Motor neuron (in vitro differentiated cells): ENCODE measurements at regions not wholly inside any gene's neighbourhood (a gene's known extent, or its start where the extent isn't known, plus 50 kb on each side); places are given as distances from the start of the nearest gene placed in this dataset.
A peak's percentile ranks its signal among the peaks of the same experiment; 100 is the strongest.

Experiments used
- ATAC-seq, 8 experiments: fragments of 200-7000 bp; cut with Tn5 transposase; replicated peaks in 6 of 8; 2 replicates each; pipeline ENCODE4 v1.8.0; 2021; ENCODE audit warnings: mild to moderate bottlenecking in 8 of 8, moderate library complexity in 8 of 8
- H3K27ac ChIP-seq, 2 donors: fragments of 250-450 bp; sonication (Bioruptor Pico); 2 replicates each; pipeline ENCODE4 v1.9.0; 2021; ENCODE audit warnings: antibody characterized with exemption in 2 of 2, mild to moderate bottlenecking in 2 of 2, moderate library complexity in 1 of 2
- H3K4me1 ChIP-seq, 2 donors: fragments of 250-450 bp; sonication (Bioruptor Pico); replicated peaks in 1 of 2; 2 replicates each; pipeline ENCODE4 v1.6.1; 2021; ENCODE audit warnings: antibody characterized with exemption in 2 of 2, mild to moderate bottlenecking in 2 of 2, moderate library complexity in 1 of 2
- H3K4me3 ChIP-seq, 5 donors: fragments of 250-450 bp; sonication (Bioruptor Pico); 2 replicates each; pipeline ENCODE4 v1.9.0; 2021; ENCODE audit warnings: antibody characterized with exemption in 5 of 5, mild to moderate bottlenecking in 5 of 5, moderate library complexity in 4 of 5
- WGBS, 10 experiments: fragments of 450-650 bp; shearing (Covaris generic); methylation state at CpG; one replicate each; pipeline ENCODE4 v1.0.0; 2022; 5-methylcytosine and 5-hydroxymethylcytosine counted together
- in situ Hi-C, 9 experiments: fragments of 400-800 bp; cut with MboI; loops; one replicate each; pipeline ENCODE4 v1.15.0; 2021; ENCODE audit warnings: low sequenced_read_pairs in 9 of 9, low pct_unique_long_range_greater_than_20kb in 2 of 9; ENCODE audit not compliant: unreplicated experiment in 9 of 9

GRCh38 chr14:96931751-96932150 is 134.6 kb downstream of the VRK1 start:
- in situ Hi-C loops, result loop anchor here in 1 of 9 experiments (25.0 kb wide), 1 partner anchor 144 kb away; the partner anchor contains the start of gene VRK1
- no peak overlapping the region for H3K4me3 ChIP-seq
- WGBS, 10 experiments, result 91 to 100% (median 100%) methylated on average over 1 to 9 of the region's 17 CpGs; no CpG with 5 or more reads in 3 of the 10 experiments
- ATAC-seq, result no peak
- peaks cover 4 to 9% of the 10 kb centered on the region in 2 donors for H3K4me1 ChIP-seq
- H3K27ac ChIP-seq, result no peak overlapping the region

GRCh38 chr14:96934638-96935330 is 137.6 kb downstream of the VRK1 start:
- in situ Hi-C loops, result loop anchor here in 1 of 9 experiments (25.0 kb wide), 1 partner anchor 147 kb away; the partner anchor contains the start of gene VRK1
- 50 to 89% (median 65%) methylated on average over 1 to 9 of the region's 13 CpGs; no CpG with 5 or more reads in 1 of the 10 experiments for WGBS, 10 experiments
- Histone ChIP-seq H3K27ac (peak overlapping the region in 1 of 2 donors; percentile 16), H3K4me1 (peaks cover 4 to 9% of the 10 kb centered on the region in 2 donors), H3K4me3 (no peak overlapping the region)
- ATAC-seq, result peak in 1 of 8 experiments; percentile 57

GRCh38 chr14:96938946-96939345 is 141.8 kb downstream of the VRK1 start:
- H3K4me3 ChIP-seq, result no peak overlapping the region
- no peak for ATAC-seq
- 29 to 100% (median 77%) methylated on average over 1 to 7 of the region's 7 CpGs; no CpG with 5 or more reads in 1 of the 10 experiments for WGBS, 10 experiments
- peaks cover 9 to 18% of the 10 kb centered on the region in 2 donors for H3K4me1 ChIP-seq
- no peak overlapping the region for H3K27ac ChIP-seq
- in situ Hi-C loops, result loop anchor here in 1 of 9 experiments (25.0 kb wide), 1 partner anchor 152 kb away; the partner anchor contains the start of gene VRK1

- peak in 1 of 8 experiments; percentile 39 for ATAC-seq
- Histone ChIP-seq H3K4me1 (peaks cover 9 to 11% of the 10 kb centered on the region in 2 donors), H3K4me3 (no peak overlapping the region), H3K27ac (no peak overlapping the region)
- 11 to 67% (median 40%) methylated on average over 1 to 3 of the region's 3 CpGs; no CpG with 5 or more reads in 6 of the 10 experiments for WGBS, 10 experiments
- in situ Hi-C loops, result loop anchor here in 1 of 9 experiments (25.0 kb wide), 1 partner anchor 153 kb away; the partner anchor contains the start of gene VRK1
Observed at GRCh38 chr14:96940009-96940408, 142.8 kb downstream of the VRK1 start.

GRCh38 chr14:96944297-96944696 is 147.1 kb downstream of the VRK1 start:
- Histone ChIP-seq H3K4me3 (no peak overlapping the region), H3K27ac (no peak overlapping the region), H3K4me1 (peaks cover 9% of the 10 kb centered on the region in 2 donors)
- 0 to 72% (median 40%) methylated on average over 1 to 5 of the region's 6 CpGs; no CpG with 5 or more reads in 5 of the 10 experiments for WGBS, 10 experiments
- no peak for ATAC-seq
- in situ Hi-C loops, result loop anchor here in 1 of 9 experiments (25.0 kb wide), 1 partner anchor 157 kb away; the partner anchor contains the start of gene VRK1

GRCh38 chr14:96945721-96946120 is 148.5 kb downstream of the VRK1 start:
- WGBS, 10 experiments, result 58 to 100% (median 85%) methylated on average over 1 to 7 of the region's 7 CpGs; no CpG with 5 or more reads in 1 of the 10 experiments
- no peak overlapping the region for H3K4me3 ChIP-seq
- peaks cover 9% of the 10 kb centered on the region in 2 donors for H3K4me1 ChIP-seq
- no peak overlapping the region for H3K27ac ChIP-seq
- no peak for ATAC-seq
- in situ Hi-C loops, result loop anchor here in 1 of 9 experiments (25.0 kb wide), 1 partner anchor 158 kb away; the partner anchor contains the start of gene VRK1

- Histone ChIP-seq H3K4me3 (no peak overlapping the region), H3K4me1 (peaks cover 8 to 9% of the 10 kb centered on the region in 2 donors), H3K27ac (no peak overlapping the region)
- in situ Hi-C loops, result loop anchor here in 1 of 9 experiments (25.0 kb wide), 1 partner anchor 162 kb away; the partner anchor contains the start of gene VRK1
- 40 to 100% (median 76%) methylated on average over 1 to 3 of the region's 3 CpGs; no CpG with 5 or more reads in 4 of the 10 experiments for WGBS, 10 experiments
- ATAC-seq, result no peak
Observed at GRCh38 chr14:96949594-96949993, 152.4 kb downstream of the VRK1 start.

GRCh38 chr14:96951511-96951910 is 154.3 kb downstream of the VRK1 start:
- Histone ChIP-seq H3K4me1 (peaks cover 8 to 9% of the 10 kb centered on the region in 2 donors), H3K27ac (no peak overlapping the region), H3K4me3 (no peak overlapping the region)
- ATAC-seq, result no peak
- in situ Hi-C loops, result no loop called here
- WGBS, 10 experiments, result 3 to 91% (median 82%) methylated on average over 1 to 7 of the region's 7 CpGs

GRCh38 chr14:96953087-96953874 is 156.1 kb downstream of the VRK1 start:
- ATAC-seq, result peak in 5 of 8 experiments; percentile 12 to 77 (median 67)

GRCh38 chr14:96953875-96954185 is 156.6 kb downstream of the VRK1 start:
- whole genome bisulfite sequencing, 10 experiments, result 40 to 83% (median 70%) methylated on average over 1 of the region's 3 CpGs; no CpG with 5 or more reads in 6 of the 10 experiments
- in situ Hi-C loops, result no loop called here
- Histone ChIP-seq H3K27ac (no peak overlapping the region), H3K4me3 (no peak overlapping the region), H3K4me1 (peaks cover 8 to 9% of the 10 kb centered on the region in 2 donors)
- peak in 3 of 8 experiments; percentile 58 to 67 (median 64) for ATAC-seq

More at GRCh38 chr14:96953087-96953874, 156.1 kb downstream of the VRK1 start:
- Histone ChIP-seq H3K4me1 (peaks cover 8 to 9% of the 10 kb centered on the region in 2 donors), H3K27ac (peak overlapping the region in 1 of 2 donors; percentile 64), H3K4me3 (no peak overlapping the region)
- 10 to 100% (median 45%) methylated on average over 1 to 7 of the region's 9 CpGs for WGBS, 10 experiments
- in situ Hi-C loops, result no loop called here

GRCh38 chr14:96956464-96957239 is 159.5 kb downstream of the VRK1 start:
- ATAC-seq, result no peak
- WGBS, 10 experiments, result 31 to 100% (median 87%) methylated on average over 2 to 8 of the region's 10 CpGs; no CpG with 5 or more reads in 1 of the 10 experiments
- Histone ChIP-seq H3K4me3 (no peak overlapping the region), H3K27ac (no peak overlapping the region), H3K4me1 (peaks cover 8 to 9% of the 10 kb centered on the region in 2 donors)
- in situ Hi-C loops, result no loop called here

- Histone ChIP-seq H3K4me1 (peaks cover 8 to 9% of the 10 kb centered on the region in 2 donors), H3K4me3 (no peak overlapping the region), H3K27ac (no peak overlapping the region)
- ATAC-seq, result no peak
- in situ Hi-C loops, result no loop called here
- 83 to 100% (median 90%) methylated on average over 1 to 8 of the region's 11 CpGs; no CpG with 5 or more reads in 5 of the 10 experiments for WGBS, 10 experiments
Observed at GRCh38 chr14:96958057-96958456, 160.9 kb downstream of the VRK1 start.
